ENCODE measurements at regions not wholly inside any gene's neighbourhood (a gene's known extent, or its start where the extent isn't known, plus 50 kb on each side); places are given as distances from the start of the nearest gene placed in this dataset.
"Not testable (repeated sequence)": the region's sequence is repeated elsewhere in the genome, so short reads cannot be mapped to it uniquely, and the experiment has no call there.

DNA sequence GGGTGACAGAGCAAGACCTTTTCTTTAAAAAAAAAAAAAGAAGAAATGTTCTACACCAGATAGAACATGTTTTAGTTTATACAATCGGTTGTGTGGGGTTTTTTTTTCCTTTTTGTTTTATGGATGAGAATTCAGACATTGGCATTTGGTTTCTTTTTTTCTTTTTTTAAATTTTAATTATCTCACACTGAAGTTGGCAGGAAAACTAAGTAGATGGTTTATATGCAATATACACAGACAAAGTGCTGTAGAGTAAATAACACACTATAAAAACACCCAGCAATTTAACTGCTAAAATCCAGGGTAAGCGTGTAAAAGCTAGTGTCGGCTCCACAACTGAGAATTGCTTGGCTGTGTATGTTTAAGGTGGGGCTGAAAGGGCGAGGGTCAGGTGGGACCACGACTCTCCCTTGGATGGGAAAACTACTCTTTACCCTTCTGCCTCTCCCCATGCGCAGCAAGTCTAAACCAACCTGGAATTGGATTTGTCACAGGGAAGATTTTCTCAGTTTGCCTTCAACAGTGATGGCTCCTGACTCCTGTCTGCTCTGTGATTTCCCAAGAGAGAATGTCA lies 147.1 kb upstream of the MARCKS start:
- no peak for DNase-seq (ENCODE audit: low read depth in 3 of 3, low spot score in 1 of 3)

DNA sequence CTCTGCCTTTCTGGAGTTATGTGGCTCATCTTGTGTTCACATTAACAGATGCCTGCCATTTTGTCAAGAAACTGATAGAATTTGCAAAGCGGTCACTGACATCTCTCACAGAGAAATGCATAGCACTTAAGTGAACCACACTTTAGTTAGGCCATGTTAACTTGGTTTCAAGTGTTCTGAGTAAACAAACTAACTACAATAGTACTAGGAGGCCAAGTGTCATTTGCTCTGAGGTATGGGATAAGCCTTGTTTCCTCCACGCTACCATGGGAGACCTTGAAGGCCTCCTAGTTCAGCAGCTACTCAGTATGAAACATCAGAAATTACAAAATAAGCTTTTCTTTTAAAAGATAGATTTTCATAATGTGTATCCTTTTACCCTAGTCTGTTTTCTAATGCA lies 143.5 kb upstream of the MARCKS start:
- DNase-seq (ENCODE audit: low read depth in 3 of 3, low spot score in 1 of 3), result no peak

DNA sequence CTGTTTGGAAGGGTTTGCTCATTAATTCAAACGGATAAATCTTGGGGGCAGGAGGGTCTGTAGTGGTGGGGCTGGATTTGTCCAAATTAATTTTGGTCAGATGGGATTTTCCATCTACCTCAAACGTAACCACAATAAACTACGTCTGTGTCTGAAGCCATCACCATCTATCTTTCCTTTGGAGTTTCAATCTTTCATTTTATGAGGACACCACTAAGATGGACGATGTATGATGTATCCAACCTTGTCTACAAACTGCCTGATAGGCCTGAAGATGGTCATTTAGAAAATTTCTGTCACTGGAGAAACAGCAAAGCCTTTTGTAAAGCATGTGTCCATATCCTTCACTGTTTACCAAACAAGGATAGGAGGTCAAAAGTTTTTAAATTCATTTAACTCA lies 138.6 kb upstream of the MARCKS start:
- DNase-seq (ENCODE audit: low read depth in 3 of 3, low spot score in 1 of 3), result no peak

DNA sequence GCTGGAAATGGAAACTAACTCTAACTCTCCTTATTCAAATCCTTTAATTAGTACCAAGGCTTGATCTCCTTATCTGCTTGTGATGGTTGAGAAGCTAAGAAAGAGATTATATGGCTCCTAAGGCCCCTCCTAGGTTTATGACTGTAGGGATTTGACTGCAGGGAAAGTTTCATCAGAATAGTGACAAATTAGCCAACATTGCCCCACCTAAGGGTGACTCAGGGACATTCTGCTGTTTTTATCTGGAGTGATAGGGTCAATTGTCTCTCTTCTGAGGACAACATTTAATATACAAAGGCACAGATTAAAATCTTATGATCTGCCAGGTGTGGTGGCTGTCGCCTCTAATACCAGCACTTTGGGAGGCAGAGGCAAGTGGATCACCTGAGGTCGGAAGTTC lies 138.1 kb upstream of the MARCKS start:
- DNase-seq (ENCODE audit: low read depth in 3 of 3, low spot score in 1 of 3), result no peak

DNA sequence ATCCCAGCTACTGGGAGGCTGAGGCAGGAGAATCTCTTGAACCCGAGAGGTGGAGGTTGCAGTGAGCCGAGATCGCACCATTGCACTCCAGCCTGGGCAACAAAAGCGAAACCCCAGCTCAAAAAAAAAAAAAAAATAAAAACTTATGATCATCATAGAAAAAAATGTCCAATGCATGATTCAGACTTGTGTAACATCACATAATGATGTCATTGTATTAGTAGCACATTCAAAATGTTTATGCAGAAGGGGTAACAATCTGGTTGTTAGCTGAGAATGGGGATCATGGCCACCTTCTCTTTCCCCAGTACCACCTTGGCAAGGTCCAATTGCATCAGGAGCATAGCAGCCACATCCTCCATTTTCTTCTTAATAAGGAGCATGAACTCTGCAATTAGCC lies 137.6 kb upstream of the MARCKS start:
- DNase-seq (ENCODE audit: low read depth in 3 of 3, low spot score in 1 of 3), result no peak

DNA sequence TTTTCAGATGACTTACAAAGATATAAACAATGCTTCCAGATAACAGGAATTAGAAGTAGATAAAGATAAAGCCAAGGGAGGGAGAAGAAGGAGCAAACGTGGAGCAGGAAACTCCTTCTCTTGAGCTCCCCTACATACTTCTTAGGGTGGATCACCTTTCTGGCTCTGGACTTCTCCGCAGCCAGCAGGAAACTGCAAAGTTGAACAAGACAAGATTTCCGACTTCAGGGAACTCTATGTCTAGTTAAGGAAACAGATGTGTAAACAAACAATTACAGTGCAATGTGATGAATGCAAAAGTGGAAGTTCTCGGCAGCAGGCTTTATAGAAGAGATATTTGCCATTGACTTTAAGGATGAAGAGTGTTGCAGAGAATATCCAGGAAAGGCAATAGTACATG lies 134.0 kb upstream of the MARCKS start:
- DNase-seq (ENCODE audit: low read depth in 3 of 3, low spot score in 1 of 3), result no peak

DNA sequence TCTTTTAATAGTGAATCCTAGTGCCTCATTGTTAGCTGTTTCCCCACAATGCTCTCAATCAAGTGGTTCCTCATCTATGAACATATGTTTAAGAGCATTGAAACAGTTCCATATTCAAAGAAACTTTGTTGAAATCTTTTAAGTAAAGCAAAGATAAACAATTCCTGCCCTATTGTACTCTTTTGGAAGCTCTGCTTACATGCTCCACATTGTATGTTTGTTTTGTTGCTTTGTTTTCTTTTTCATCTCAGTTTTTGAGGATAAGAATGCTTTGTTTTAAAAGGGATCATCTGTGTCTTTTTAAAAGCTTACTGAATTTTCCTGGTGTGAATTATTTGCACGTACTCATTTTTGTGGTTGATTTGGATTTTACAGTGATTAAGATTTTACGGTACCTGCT lies 132.2 kb upstream of the MARCKS start:
- DNase-seq (ENCODE audit: low read depth in 3 of 3, low spot score in 1 of 3), result not testable (repeated sequence)

DNA sequence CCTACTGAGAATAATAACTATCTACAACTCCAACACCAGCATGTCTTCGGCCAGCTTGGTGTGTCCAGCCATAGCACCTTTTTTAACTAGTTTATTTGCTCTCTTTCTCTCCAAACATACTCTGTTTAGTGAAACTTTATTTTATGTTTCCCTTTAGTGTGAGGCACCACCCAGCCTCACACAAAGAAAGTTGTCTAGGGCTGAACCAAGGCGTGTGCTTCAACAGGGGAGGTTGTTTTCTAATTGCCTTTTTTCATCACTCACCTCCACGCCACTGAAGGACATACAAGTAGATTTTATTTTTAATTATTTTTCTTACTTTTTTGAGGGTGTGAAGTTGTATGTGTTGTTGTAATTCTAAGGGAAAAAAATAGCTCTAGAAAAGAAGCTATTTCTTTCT lies 125.6 kb upstream of the MARCKS start:
- no peak for DNase-seq (ENCODE audit: low read depth in 3 of 3, low spot score in 1 of 3)

DNA sequence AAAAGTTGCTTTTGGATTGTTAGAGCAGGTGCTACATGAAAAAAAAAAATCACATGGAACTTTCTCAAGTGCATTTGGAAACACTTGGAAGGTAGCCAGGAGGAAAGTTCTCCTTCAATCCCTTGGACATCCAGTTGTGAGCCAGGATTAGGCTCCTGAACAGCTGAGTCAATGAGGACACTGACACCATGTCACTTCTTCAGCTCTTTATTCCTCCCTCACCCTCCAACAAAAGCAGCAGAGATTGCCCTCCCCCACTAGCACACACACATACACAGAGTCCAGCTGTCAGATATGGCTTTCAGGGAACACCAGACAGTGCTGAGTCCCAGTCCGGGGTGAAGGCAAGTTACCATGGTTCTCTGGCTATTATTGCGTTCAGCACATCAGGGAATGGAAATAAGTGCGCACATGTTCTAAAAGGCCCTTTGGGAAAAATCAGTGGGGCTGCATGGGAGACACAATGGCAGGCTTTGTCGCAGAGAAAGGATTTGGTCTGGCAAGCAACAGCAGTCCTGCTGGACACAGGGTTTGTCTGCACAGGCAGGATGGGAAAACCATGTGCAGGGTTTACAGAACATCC lies 124.7 kb upstream of the MARCKS start:
- DNase-seq (ENCODE audit: low read depth in 3 of 3, low spot score in 1 of 3), result no peak

DNA sequence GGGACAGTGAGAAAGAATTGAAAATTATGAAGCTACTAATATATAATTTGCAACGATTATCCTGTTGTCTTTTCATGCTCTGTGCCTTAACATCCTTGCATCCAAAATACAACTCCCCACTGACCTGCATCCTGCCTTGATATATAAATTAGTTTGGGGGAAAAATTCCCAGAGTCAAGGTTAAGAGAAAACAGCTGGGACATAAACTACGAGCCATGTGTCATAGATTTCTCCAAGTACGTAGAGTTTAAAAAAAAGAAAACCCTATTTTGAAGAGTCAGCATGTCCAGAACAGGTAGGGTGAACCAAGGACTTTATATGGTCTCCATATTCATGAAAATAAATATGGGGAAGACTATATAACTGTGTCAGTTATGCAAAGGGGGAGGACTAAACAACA lies 123.8 kb upstream of the MARCKS start:
- DNase-seq (ENCODE audit: low read depth in 3 of 3, low spot score in 1 of 3), result no peak

DNA sequence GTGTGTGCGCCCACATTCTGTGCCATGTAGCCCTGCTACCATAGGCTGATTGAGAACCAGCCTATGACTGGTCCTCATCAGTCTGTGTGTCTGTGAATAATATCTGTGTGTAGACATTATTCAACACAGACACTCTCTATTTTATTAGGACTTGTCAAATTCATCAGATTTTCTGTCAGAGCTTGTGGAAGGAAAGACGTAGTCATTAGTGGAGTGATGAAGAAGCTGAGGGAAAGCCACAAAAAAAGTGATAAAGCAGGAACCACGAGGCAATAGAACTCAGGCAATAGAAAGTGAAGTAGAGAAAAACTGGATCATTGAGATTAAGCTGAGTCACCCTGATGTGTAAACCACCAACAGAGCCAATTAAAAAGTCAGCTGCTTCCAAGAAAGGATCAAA lies 122.2 kb upstream of the MARCKS start:
- no peak for DNase-seq (ENCODE audit: low read depth in 3 of 3, low spot score in 1 of 3)

DNA sequence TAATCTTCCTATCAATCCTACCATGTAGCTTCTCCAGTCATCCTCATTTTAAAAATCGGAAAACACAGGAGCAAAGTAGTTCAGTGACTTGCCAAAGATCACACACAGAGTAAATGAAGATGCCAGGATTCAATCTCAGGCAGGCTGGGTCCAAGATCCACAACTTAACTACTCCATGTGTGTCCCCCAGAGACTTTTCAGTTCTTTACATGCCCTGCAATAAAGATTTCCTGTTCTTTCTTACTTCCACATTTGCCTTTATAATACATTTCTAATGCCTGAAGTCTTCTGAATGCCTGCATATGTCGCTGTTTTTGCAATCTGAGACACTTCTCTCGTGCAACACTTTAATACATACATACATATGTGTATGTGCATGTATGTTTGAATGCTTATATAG lies 121.7 kb upstream of the MARCKS start:
- DNase-seq (ENCODE audit: low read depth in 3 of 3, low spot score in 1 of 3), result no peak

DNA sequence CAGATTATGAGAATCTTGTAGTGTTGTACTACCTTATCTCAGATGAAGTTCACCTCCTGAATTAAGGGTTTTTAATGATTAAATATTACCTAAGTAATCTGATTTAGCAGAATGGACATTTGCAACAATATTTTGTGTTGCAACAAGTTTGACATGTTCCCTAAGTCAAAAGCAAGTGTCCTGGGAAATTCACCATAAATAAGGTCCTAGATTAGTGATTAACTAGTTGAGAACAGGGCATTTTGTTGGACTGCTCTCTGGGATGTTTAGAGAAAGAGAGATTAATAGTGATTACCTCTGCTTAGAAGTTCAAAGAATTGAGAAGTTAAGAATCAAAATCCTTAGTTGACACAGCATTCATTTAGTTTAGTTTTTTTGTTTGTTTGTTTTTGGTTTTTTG lies 120.2 kb upstream of the MARCKS start:
- DNase-seq (ENCODE audit: low read depth in 3 of 3, low spot score in 1 of 3), result no peak

DNA sequence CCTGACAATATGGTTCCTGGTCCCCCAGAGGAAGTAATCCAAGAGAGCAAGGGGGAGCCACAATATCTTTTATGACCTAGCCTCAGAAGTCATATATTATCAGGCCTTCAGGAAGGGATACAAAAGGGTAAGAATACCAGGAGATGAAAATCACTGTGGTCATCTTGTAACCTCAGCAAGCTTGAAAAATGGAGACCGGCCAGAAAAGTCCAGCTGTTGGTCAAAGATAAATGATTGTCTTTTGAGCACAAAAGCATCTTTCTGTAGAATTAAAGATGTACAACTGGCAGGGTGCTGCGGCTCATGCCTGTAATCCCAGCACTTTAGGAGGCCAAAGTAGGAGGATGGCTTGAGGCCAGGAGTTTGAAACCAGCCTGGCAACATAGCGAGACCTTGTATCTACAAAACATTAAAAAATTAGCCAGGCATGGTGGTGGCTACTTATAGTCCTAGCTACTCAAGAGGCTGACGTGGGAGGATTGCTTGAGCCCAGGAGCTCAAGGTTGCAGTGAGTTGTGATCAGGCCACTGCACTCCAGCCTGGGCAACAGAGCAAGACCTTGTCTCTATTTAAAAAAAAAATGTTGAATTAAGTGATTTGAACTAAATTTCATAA lies 118.0 kb upstream of the MARCKS start:
- no peak for DNase-seq (ENCODE audit: low read depth in 3 of 3, low spot score in 1 of 3)

DNA sequence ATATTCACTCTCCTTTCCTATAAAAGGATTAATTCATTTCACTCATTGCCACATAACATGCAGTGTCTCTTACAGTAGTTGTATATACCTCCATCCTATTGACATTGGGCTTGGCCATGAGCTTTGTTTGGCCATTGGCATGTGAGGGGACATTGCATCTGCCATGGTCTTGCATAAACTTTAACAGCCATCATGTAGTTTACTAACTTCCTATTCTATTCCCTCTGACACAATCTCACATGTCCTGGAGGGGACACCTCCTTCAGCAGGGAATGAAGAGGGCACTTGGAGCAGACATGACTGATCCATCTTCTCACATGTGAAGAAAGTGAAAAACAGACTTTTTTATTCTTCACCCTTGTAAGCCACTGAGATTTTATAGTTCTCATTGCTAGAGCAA lies 115.5 kb upstream of the MARCKS start:
- no peak for DNase-seq (ENCODE audit: low read depth in 3 of 3, low spot score in 1 of 3)

DNA sequence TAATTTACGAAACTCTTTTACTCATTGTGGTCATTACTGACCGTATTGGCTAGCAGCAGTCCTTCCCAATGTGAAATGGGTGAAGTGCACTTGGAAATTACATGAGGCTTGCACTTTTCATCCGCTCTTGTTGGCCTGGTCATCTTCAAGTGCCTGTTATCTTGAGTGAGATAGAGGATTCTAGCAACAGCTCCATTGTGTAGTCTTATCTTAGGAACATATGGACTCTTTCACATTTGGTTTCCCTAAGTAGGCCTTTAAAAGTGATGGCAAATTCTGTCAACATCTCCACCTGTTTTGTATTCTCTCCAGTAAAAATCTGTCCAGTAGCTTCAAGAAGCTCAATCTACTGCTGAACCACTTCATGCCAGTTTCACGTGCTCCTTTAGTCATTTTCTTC lies 114.8 kb upstream of the MARCKS start:
- DNase-seq (ENCODE audit: low read depth in 3 of 3, low spot score in 1 of 3), result no peak

DNA sequence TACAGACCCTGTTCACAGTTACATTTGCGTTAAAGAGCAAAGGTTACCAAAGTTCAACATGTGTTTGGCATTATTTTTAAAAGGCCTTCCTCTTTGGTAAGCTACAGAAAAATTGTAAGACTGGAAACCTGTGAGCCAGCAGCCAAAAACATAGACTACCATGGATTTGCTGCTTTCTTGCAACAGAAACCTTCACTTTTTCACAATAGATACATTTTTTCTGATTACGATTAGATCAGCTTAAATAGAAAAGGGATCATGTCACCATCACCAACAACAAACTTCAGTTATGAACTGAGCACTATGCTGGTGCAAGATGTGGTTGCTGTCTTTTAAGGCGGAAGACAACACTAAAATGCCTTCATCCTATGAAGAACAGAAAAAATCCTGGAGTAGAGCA lies 112.3 kb upstream of the MARCKS start:
- DNase-seq (ENCODE audit: low read depth in 3 of 3, low spot score in 1 of 3), result no peak

DNA sequence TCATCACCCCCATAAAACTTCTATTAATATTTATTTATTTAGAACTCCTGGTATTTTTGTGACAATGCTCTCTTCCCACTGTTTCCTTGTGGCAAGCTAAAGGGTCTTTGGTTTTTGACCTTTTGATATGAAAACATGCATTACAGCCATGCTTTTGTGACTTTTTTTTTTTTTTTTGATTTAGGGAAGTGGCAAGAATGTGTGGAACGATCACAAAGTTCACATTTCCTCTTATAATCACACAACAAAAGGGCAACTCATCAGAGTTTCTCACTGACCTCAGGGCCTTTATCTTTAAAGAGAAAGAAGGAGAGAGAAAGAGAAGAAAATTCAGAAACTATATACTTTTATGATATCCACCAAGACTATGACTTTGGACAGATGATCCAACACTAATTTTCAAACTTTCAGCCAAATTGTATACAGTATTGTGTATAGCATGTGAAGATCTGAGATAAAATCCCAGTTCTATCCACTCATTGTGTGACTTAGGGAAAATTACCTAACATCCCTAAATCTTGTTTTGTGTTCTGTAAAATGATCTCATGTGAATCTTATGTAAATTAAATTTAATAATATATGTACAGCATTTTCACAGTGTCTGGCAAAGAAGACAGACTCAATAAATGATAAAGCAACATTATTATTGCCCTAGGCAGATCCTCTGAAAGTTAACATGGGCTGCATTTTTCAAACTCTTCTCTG lies 106.8 kb upstream of the MARCKS start:
- no peak for DNase-seq (ENCODE audit: low read depth in 3 of 3, low spot score in 1 of 3)

DNA sequence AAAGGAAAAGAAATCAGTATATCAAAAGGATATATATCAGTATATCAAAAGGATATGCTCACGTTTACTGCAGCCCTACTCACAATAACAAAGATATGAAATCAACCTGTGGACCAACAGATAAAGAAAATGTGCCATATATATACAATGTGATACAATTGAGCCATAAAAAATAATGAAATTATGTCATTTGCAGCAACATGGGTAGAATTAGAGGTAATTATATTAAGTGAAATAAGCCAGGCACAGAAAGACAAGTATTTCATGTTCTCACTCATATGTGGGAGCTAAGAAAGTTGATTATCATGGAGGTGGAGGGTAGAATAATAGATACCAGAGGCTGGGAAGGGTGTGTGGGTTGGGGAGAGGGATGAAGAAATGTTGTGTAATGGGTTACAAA lies 102.9 kb upstream of the MARCKS start:
- no peak for DNase-seq (ENCODE audit: low read depth in 3 of 3, low spot score in 1 of 3)

DNA sequence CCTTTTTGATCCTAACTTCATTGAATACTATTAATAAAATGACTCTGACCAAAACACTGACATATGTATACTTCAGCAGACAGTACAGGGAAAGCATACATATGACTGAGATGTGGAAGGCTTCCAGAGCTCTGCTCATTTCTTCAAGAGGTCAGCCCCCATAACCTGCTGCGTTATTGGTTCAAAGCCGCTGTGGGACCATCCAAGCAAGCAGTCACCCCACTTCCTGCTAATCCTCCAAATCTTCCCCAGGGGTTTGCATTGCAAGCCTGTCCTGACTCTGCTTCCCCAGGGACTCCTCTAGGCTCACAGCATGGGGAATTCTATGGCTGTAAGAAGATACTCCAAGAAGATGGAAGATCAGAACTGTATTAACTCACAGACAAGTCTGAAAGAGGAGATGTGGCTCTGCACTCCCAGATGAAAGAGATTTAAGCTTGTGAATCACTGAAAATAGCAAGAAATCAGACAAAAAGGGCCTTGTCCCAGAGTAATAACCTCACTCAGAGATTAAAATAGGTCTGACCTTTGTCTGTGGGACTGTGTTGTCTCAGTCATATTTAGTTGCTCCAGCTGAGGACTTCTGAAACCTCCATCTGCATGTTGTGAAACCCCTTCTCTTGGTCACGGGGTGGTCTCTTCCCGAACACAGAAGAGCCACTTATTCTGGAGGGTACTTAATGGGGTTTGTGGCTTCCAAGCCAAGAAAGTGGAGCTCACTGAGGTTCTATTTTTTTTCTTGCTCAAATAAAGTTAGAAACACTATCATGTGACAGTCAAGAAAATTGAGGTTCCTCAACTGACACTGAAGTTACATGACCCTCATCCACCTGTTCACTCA lies 101.5 kb upstream of the MARCKS start:
- DNase-seq (ENCODE audit: low read depth in 3 of 3, low spot score in 1 of 3), result no peak

DNA sequence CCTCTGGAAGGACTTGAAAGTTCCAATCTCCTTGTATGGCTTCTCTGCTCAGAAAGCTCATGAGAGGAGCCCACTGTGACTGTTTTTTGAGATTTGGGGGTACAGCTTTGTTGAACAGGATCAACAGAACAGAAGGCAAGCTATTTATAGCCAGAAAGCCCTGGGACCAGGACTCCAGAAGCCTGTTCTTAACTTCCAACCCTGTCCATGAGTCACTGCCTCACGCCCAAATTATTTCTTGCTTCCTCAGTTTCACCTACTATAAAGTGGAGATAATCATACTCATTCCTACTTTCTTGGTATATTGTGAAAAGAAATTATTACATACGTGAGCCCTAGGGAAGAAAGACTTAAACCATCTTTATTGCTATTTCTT lies 100.9 kb upstream of the MARCKS start:
- no peak for DNase-seq (ENCODE audit: low read depth in 3 of 3, low spot score in 1 of 3)

DNA sequence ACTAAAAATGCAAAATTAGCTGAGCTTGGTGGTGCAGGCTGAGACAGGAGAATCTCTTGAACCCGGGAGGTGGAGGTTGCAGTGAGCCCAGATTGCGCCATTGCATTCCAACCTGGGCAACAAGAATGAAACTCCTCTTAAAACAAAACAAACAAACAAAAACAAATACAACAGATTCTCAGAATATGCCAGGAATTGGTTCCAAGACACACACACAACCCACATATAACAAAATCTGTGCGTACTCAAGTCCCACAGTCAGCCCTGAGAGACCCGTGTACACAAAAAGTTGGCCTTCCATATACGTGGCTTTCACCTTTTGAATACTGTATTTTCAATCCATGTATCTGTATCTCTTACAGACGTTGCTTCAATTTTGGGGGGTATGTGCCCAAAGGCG lies 98.9 kb upstream of the MARCKS start:
- DNase-seq (ENCODE audit: low read depth in 3 of 3, low spot score in 1 of 3), result no peak
